A172 (cell line): ENCODE measurements at regions not wholly inside any gene's neighbourhood (a gene's known extent, or its start where the extent isn't known, plus 50 kb on each side); places are given as distances from the start of the nearest gene placed in this dataset.

Source experiments
- DNase-seq: peaks from one replicate; pipeline ENCODE4 v3.0.0-alpha.2; 2015; ENCODE audit warnings: low spot score

DNA sequence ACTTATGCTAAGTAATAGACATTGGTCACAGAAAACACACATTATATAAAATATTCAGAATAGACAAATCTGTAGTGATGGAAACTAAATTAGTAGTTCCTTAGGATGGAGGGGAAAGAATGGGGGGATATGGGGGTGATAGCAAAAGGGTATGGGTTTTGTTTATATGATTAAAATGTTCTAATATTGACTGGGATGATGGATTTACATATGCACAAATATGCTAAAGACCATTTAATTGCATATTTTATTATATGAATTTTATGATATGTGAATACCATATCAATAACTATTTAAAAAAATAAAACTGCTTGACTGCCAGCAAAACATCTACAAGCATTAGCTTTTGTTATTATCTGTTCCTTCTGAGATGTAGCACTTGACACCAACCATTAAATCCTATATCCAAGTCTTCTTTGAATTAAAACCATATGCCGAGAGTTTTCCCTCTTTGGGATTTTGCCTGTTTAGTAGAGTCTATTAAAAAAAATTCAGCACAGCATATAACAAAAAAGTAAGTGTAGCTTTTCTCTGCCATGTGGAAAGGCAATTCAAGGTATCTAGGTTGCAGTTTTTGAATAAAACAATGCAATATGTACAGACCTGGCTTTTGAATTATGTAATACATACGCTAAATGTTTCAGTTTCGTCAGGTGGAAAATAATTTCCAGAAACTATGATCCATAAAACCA, 2584.1 kb upstream of the PCDH20 start:
- no peak for DNase-seq

DNA sequence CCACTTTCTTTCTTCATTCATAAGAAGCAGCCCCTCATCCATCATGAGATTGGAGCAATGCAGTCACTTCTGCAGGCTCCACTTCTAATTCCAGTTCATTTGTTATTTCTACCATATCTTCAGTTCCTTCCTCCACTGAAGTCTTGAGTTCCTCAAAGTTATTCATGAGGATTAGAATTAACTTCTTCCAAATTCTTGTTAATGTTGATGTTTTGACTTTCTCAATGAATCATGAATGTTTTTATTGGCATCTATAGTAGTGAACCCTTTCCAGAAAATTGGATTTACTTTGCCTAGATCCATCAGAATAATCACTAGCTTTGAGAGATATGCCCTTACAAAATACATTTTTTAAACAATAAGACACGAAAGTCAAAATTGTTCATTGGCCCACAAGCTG, 2567.7 kb upstream of the PCDH20 start:
- no peak for DNase-seq

DNA sequence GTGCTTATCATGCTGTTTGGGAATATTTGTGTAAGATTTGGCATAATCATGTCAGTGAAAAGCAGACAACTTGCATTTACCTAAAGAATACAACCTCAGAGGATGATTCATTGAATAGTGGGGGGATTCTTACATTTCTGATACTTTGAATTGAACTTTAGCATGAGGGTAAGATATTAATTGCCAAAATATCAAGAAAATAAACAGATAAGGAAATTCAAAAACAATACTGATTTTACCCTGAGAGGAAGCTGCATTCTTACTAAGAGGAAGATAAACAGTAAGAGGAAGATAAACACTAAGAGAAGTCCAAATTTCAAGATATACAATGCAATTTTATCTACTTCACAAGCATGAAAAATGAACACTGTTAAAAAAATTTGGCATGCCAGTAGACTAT, 2564.3 kb upstream of the PCDH20 start:
- no peak for DNase-seq

DNA sequence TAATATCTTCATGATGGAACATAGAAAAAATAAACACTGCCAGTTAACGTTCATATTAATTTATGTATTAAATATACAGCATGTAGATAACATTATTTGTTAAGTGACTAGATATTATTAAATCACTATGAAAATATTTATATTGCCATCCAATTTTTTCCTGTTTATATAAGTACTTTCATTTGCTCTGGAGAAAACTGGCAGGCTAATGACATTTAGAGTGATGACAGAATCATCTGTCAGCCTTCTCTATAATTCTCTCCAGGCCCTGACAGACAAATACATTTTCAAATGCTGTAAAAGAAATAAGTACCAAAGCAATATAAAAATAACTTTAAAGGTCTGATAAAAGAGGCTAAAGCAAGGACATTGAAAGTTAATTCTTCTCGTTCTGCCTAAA, 2556.7 kb upstream of the PCDH20 start:
- no peak for DNase-seq

DNA sequence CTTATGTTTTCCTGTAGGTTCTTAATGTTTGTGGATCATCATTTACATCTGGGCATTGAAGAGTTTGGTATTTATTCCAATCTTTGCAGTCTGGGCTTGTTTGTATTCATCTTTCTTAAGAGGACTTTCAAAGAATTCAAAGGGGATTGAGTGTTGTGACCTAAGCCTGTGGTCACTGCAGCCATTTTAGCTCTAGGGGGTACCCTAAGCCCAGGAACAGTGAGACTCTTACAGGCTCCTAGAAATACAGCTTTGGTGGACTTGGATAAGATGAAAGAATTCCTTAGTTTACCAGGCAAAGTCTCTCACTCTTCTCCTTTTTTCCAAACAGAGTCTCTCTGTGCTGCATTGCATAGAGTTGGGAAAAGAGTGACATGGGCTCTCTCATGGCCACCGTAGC, 2539.0 kb upstream of the PCDH20 start:
- no peak for DNase-seq

DNA sequence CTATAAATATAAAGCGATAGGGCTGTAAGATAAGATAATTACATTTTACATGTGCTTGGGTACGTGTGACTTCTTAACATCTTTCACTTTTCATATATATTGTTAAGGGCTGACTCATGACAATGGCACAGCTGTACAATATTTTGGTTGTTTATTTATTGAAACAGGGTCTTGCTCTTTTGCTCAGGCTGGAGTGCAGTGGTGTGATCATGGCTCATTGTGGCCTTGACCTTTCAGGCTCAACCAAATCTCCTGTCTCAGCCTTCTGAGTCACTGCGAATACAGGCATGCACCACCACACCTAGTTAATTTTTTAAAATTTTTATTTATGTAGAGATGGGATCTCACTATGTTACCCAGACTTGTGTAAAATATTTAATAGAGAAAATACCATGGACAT, 2532.4 kb upstream of the PCDH20 start:
- DNase-seq, result peak; percentile 2

DNA sequence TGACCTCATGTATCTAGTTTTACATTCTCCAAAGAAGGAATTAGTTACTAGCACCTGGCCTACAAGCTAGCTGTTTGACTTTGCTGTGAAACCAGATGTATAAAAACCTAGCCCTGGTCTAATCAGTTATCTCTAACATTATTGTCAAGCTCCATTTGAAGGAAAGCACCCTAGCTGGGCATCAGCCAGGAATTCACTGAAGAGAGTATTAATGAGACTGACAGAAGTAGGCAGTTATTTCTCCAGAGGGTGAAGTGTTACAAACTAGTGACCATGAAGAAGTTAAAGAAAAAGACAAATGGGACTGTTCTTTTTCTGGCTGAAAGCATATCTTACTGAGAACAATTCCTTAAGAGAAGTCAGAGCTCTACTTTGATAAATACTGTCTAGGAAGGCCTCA, 2529.3 kb upstream of the PCDH20 start:
- no peak for DNase-seq

DNA sequence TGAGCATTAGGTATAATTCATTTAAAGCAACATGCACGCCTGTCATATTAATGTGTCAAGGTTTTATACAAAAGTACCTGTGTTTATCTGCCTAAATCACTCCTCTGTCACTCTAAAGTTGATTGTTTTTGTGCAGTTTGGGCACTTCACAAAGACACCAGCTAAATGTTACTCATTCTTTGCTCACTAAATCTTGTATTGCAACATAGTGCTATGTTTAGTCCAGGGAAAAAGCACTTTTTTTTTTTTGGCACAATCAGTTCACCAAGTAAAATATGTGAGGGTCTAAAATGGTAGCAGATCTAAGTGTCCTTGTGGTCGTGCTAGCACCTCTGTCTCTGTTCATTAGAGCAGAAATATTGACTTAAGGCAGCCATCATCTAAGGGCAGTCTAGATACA, 2526.7 kb upstream of the PCDH20 start:
- no peak for DNase-seq

DNA sequence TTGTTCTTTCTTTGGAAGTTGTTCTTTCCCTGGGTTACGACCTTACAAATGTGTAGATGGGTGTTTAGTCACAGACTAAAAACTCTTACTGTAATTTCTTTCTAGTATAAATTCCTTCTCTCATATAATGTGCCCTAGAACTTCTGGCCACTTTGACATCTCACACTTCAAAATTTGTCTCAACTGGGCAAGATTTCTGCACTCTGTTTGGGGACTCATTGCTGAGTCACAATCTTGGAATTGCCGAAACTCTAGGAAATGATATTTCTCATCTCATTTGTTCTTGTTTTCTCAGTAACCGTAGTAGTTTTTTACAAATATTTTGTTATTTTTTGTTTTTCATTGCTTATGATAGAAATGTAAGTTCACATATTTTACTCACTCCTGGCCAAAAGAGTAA, 2523.2 kb upstream of the PCDH20 start:
- peak; percentile 18 for DNase-seq

DNA sequence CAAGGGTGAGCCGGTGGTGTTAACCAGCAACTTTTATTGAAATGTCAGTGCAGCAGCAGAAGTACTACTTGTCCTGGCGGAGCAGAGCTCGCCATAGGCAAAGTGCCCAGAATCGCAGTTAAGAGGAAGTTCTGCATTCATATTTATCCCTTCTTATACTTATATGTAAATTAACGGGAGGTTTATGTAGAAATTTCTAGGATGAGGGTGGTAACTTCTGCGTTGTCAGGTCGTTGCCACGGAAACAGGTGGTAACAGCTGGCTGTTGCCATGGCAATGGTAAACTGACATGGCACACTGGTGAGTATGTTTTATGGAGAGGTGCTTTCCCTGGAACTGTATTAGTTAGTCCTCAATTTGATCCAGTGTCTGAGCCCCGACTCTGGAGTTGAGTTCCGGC, 2494.9 kb upstream of the PCDH20 start:
- DNase-seq, result no peak

DNA sequence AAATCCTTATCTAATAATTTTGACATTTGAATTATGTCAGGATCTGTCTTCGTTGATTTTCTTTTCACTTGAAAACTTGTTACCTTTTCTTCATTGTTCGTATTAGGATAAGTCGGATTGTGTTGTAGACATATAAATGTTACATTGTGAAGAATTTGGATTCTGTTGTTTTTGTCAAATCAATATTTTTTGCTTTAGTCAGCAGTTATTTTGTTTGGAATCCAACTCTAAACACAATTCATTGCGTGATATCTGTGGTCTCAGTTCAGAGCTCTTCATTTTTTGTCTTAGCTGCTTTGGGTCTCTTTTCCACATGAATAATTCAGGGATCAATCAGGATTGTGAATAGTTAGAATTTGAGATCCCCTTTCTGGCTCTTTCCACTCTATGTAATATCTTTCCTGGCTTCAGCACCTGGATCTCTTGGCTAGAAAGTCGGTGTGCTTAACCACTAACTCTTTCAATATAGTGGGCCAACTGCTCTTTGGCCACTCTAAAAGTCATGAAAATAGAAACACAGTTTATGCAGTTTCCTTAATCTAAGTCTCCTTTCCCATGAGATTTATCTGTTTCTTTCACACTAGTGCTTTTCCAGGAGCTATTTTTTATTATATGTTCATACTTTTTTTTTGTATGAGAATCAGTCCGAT, 2494.2 kb upstream of the PCDH20 start:
- DNase-seq, result no peak

DNA sequence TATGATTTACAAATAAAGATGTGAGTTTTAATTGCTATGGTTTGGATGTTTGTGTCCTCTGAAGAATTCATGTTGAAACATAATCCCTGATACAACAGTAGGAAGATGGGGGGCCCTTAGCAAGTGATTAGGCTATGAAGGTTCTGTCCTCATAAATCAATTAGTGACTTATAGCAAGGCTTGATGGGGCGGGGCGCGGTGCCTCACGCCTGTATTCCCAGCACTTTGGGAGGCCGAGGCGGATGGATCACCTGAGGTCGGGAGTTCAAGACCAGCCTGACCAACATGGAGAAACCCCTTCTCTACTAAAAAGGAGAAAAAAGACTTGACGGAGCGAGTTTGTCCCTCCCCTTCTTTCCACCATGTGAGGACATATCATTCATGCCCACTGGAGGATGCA, 2486.5 kb upstream of the PCDH20 start:
- DNase-seq, result no peak

DNA sequence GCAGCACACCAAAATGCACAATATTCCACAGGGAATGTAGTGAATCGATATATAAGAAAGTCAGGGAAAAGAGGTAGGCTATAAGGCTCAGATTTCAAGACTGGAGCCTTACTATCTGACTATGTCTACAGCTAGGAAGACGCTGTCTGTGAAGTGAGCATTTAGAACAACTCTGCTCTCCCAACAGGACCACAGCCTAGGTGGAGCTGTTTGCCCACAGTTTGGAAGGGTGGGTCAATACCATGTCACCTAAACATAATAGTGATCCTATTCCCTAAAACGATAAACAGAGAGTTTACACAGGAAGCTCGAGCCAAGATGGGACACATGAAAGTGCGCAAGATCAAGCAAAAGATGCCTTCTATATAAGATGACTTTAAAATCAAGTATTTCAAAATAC, 2486.0 kb upstream of the PCDH20 start:
- DNase-seq, result no peak

DNA sequence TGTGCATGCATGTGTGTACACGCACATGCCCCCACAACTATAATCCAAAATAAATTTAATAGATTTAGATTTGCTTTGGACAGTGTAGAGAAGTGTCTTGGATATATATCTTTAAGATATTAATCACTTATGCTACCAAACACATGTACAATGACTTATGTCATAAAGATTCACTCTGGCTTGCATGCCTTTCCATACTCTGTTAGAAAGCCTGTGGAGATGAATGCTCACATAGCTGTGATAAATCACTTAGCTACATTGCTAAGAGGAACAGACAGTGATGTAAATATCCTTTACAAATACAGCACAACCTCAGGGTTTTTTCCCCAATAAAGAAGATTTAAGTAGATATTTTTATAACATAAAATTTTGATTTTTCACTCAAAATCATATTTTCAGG, 2484.8 kb upstream of the PCDH20 start:
- no peak for DNase-seq

DNA sequence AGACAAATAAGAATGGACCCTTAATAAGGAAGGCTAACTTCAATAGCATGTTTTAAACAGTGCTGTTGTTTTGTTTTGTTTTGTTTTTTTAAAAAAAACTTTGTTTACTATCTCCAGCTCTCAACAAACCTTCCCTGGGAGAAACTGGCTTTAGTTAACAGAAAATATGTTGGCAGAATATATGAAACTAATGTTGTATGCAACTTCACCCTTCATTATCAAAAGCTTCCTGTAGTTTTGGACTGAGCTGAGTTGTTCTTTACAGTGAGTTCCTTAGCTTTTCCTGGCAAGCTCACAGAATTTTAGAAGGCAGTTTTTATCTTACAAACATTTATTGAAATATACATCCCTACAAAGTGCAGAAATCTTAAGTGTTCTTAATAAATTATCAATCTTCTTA, 2480.7 kb upstream of the PCDH20 start:
- DNase-seq, result no peak

DNA sequence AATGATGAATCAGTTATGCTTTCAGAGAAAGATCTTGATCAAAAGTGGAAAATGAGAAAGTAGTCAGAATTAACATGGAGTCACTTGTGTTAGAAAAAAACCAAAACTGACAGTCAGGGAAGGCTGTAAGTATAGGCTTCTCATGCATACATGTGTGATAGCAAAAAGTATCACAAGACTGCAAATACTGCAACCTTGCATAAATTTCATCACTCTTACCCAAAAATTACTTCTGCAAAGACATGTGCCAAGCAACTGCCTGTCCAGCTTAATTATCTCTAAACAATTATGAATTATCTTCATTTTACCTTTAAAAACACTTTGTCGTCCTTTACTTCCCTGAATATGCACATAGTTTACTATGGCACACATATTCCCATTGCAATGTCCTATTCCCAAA, 2466.4 kb upstream of the PCDH20 start:
- no peak for DNase-seq

DNA sequence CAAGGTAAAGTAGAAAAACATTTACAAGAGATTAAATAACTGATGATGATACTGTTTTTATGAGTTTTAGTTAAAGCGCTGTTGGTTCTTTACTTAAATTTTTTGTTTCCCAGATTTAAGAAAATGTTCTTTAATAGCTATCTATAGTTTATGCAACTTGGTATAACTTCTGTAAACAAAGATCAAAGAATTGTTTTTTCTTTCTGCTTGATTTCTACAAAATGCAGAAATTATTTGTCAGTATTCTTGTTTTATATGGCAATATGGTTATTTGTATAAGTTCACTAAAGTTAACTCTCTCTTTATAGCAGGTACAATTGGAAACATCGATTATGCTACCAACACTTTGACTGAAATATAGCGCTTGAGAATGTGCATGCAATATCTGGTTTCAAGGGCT, 2465.1 kb upstream of the PCDH20 start:
- no peak for DNase-seq

DNA sequence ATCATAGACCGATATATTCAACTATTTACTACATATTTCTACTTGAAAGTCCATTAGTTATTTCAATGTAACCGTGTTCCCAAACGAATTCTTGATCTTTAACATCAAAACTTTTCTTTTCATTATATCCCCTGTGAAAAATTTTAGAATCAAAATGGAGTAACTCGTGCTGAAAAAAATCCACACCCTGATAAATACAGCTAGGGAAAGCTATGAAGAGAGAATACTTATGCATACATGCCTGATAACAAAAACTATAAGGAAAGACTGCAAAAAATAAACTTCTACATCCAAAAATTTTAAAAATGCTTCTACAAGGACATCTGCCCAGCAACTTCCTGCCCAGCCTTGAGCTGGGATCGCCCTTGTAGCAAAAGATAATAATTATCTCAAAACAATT, 2458.3 kb upstream of the PCDH20 start:
- DNase-seq, result no peak

DNA sequence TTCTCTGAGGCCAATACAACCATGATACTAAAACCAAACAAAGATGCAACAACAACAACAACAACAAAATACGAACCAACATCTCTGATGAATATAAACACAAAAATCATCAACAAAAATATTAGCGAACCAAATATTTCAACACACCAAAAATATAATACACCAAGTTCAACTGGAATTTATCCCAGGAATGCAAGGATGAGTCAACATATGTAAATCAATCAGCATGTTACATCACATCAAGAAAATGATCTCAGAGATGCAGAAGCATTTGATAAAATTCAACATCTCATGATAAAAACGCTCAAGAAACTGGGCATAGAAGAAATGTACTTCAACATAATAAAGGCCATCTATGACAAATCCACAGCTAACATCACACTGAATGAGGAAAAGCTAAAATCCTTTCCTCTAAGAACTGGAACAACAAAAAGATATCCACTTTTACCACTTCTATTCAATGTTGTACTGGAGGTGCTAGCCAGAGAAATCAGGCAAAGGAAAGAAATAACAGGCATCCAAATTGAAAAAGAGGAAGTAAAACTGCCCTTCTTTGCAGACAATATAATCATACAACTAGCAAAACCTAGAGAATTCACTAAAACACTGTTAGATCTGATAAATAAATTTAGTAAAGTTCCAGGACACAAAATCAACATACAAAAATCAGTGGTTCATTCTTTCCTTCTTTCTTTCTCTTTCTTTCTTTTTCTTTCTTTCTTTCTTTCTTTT, 2448.7 kb upstream of the PCDH20 start:
- no peak for DNase-seq

DNA sequence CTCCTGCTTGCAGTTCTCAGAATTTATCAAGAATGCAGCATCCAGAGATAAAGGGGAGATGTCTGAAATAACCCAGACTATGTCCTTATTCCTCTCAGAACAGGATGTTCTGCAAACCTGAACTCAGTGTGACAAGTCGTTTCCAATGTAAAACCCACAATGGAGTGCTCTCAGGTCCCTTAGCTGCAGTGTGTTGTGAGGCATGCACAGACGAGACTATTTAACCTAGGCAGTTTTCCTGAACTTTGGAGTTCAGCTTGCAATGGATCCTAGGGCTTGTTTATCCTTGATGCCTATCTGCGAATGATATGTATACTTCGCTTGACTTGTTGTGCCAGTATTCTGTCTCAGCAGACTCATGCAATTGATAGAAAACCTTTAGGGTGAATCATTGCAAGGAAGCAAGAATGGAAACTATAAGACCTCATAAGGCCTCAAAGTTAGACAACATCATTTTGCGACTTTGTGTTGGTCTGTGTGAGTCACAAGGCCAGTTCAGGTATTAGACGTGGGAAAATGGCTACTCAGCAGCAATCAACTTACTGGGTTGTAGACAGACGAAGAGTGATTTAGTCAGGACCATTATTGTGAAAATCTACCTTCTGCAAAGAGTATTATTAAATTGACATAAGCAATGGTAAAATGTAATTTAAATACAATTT, 2439.9 kb upstream of the PCDH20 start:
- DNase-seq, result no peak

DNA sequence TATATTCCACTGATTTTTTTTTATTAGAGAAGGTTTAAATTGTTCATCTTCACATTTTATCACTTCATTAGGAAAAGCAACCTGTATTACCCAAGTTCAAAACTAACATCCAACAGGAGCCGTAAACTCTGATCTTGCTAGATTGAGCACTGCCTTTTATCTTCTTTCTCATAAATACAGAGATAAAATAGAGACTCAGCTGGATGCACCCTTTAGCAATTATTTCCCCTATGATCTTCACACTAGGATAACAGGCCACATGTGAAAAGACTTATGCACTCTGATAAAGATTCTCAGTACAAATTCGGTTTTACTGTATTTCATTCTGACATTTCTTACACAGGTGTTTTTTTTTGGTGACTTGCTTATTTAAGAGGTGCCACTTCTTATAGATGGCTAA, 2438.2 kb upstream of the PCDH20 start:
- no peak for DNase-seq

DNA sequence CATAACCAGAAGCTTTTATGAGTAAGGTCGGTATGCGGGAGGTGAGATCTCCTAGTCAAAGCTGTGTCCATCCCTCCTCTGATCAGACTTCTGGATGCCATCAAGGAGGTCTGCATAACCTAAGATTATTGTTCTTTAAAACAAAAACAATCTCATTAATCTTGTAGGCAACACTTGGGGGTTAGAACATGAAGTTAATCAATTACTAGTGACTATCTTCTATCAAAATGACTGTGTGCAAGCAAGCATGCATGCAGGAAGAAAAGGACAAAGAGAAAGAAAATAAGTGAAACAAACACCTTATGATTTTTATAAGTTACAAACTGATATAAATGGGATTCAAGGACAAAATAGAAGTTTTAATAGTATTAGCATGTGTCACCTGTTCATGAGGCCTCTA, 2435.9 kb upstream of the PCDH20 start:
- DNase-seq, result no peak
